NCI-H1417 (cell line): ENCODE measurements at regions not wholly inside any gene's neighbourhood (a gene's known extent, or its start where the extent isn't known, plus 50 kb on each side); places are given as distances from the start of the nearest gene placed in this dataset.
A peak's percentile ranks its signal among the peaks of the same experiment; 100 is the strongest.

Experiments
- DNase-seq, 3 experiments: peaks; one replicate each; lab custom pipeline; 2025; lab: John Stamatoyannopoulos, UW

- DNase-seq: no peak
Observed at GRCh38 chr13:63436325-63436668, 2020.6 kb upstream of the PCDH20 start.

- DNase-seq: no peak
Observed at GRCh38 chr13:63435667-63436324, 2020.1 kb upstream of the PCDH20 start.

GRCh38 chr13:63433546-63434150 lies 2018.0 kb upstream of the PCDH20 start:
- DNase-seq: peak in 1 of 3 experiments; percentile 30

- DNase-seq: no peak
Observed at GRCh38 chr13:63427170-63427569, 2011.5 kb upstream of the PCDH20 start.

GRCh38 chr13:63425131-63425530 lies 2009.5 kb upstream of the PCDH20 start:
- DNase-seq: no peak

- DNase-seq: peak in 1 of 3 experiments; percentile 59
Observed at GRCh38 chr13:63421123-63421522, 2005.5 kb upstream of the PCDH20 start.

GRCh38 chr13:63420685-63421084 lies 2005.0 kb upstream of the PCDH20 start:
- no peak for DNase-seq

- no peak for DNase-seq
Observed at GRCh38 chr13:63414247-63414646, 1998.6 kb upstream of the PCDH20 start.

- no peak for DNase-seq
Observed at GRCh38 chr13:63409791-63410351, 1994.2 kb upstream of the PCDH20 start.

GRCh38 chr13:63408331-63409189 lies 1992.9 kb upstream of the PCDH20 start:
- no peak for DNase-seq

- no peak for DNase-seq
Observed at GRCh38 chr13:63403733-63404132, 1988.1 kb upstream of the PCDH20 start.

GRCh38 chr13:63396746-63397145 lies 1981.1 kb upstream of the PCDH20 start:
- DNase-seq: no peak

- no peak for DNase-seq
Observed at GRCh38 chr13:63393112-63393511, 1977.5 kb upstream of the PCDH20 start.

- DNase-seq: no peak
Observed at GRCh38 chr13:63389756-63390155, 1974.1 kb upstream of the PCDH20 start.

GRCh38 chr13:63381078-63381859 lies 1965.6 kb upstream of the PCDH20 start:
- no peak for DNase-seq

GRCh38 chr13:63377986-63378385 lies 1962.3 kb upstream of the PCDH20 start:
- DNase-seq: no peak

GRCh38 chr13:63370101-63370500 lies 1954.5 kb upstream of the PCDH20 start:
- no peak for DNase-seq

GRCh38 chr13:63367522-63368198 lies 1952.0 kb upstream of the PCDH20 start:
- DNase-seq: no peak

- no peak for DNase-seq
Observed at GRCh38 chr13:63364159-63364558, 1948.5 kb upstream of the PCDH20 start.

- DNase-seq: no peak
Observed at GRCh38 chr13:63351533-63351932, 1935.9 kb upstream of the PCDH20 start.

GRCh38 chr13:63351081-63351480 lies 1935.4 kb upstream of the PCDH20 start:
- no peak for DNase-seq
